PC-9 (cell line): ENCODE measurements at regions not wholly inside any gene's neighbourhood (a gene's known extent, or its start where the extent isn't known, plus 50 kb on each side); places are given as distances from the start of the nearest gene placed in this dataset.

Source experiments
- CTCF ChIP-seq: fragments of 200-600 bp; sonication (generic); conservative IDR thresholded peaks from 2 replicates; pipeline ENCODE4 v1.6.1; 2017; ENCODE audit warnings: mixed run types, antibody characterized with exemption, mild to moderate bottlenecking, moderate library complexity
- EZH2 ChIP-seq: fragments of 200-600 bp; sonication (generic); IDR thresholded peaks from 2 replicates; pipeline ENCODE4 v1.8.0; 2017; ENCODE audit warnings: antibody characterized with exemption, low read depth

GRCh38 chr4:63693321-63693720 lies 715.9 kb downstream of the TECRL start:
- TF ChIP-seq CTCF (no peak), EZH2 (no peak)
